H1 (cell line): ENCODE measurements at regions not wholly inside any gene's neighbourhood (a gene's known extent, or its start where the extent isn't known, plus 50 kb on each side); places are given as distances from the start of the nearest gene placed in this dataset.

ENCODE experiments used
- CHD7 ChIP-seq: fragments of 300-600 bp; sonication (generic); IDR thresholded peaks from 2 replicates; pipeline ENCODE4 v1.7.1; 2012; ENCODE audit warnings: low read length, moderate library complexity, mild to moderate bottlenecking, inconsistent platforms; ENCODE audit not compliant: insufficient replicate concordance
- USF2 ChIP-seq: IDR thresholded peaks from 2 replicates; pipeline ENCODE4 v1.6.1; 2011; ENCODE audit warnings: low read length, improper control_type of control experiment

- TF ChIP-seq CHD7: no peak
- 0 out of 2 replicates have a peak, but pooled peaks have one; percentile 24 for TF ChIP-seq USF2
These were observed 578.6 kb upstream of the RAB6C start (continued) for GRCh38 chr2:129400826-129401225.
